Activated CD8-positive, alpha-beta T cell treated with anti-CD3 and anti-CD28 coated beads for 36 hours (primary cell): ENCODE measurements at regions not wholly inside any gene's neighbourhood (a gene's known extent, or its start where the extent isn't known, plus 50 kb on each side); places are given as distances from the start of the nearest gene placed in this dataset.

Source experiments
- ATAC-seq: fragments of 200-7000 bp; cut with Tn5 transposase; one replicate; pipeline ENCODE4 v1.10.0; 2021; ENCODE audit warnings: mild to moderate bottlenecking, moderate library complexity
- CTCF ChIA-PET: fragments of 350-600 bp; sonication (Branson Sonifier 250); formaldehyde crosslinking; loops from one replicate; lab custom pipeline; 2021; ENCODE audit warnings: antibody characterized with exemption; lab: Charles Lee
- POLR2A ChIA-PET: fragments of 350-600 bp; sonication (Branson Sonifier 250); formaldehyde crosslinking; loops from one replicate; lab custom pipeline; 2021; ENCODE audit warnings: antibody characterized with exemption; lab: Charles Lee
- DNase-seq: peaks from one replicate; pipeline ENCODE4 v3.0.0-alpha.2; 2020
- H3K27ac Mint-ChIP-seq: one replicate; pipeline ENCODE4 v1.8.0; 2021; ENCODE audit warnings: mild to moderate bottlenecking, mixed read lengths
- H3K27me3 Mint-ChIP-seq: one replicate; pipeline ENCODE4 v1.8.0; 2021; ENCODE audit warnings: mixed read lengths
- H3K36me3 Mint-ChIP-seq: one replicate; pipeline ENCODE4 v1.8.0; 2021; ENCODE audit warnings: low read depth, mixed read lengths
- H3K4me1 Mint-ChIP-seq: one replicate; pipeline ENCODE4 v1.8.0; 2021; ENCODE audit warnings: low read depth, mixed read lengths
- H3K4me3 Mint-ChIP-seq: one replicate; pipeline ENCODE4 v1.8.0; 2021; ENCODE audit warnings: mild to moderate bottlenecking, moderate library complexity, mixed read lengths
- H3K9me3 Mint-ChIP-seq: one replicate; pipeline ENCODE4 v1.8.0; 2021; ENCODE audit warnings: mixed read lengths
- intact Hi-C: fragments of 100-400 bp; cut with micrococcal nuclease; formaldehyde crosslinking; loops from one replicate; pipeline ENCODE4 v1.10.0; 2022
- TF ChIP-seq, protein P1 (sequence below): fragments of 200-600 bp; IDR thresholded peaks from one replicate; pipeline ENCODE4 v1.8.0; 2022; ENCODE audit warnings: antibody characterized with exemption, mild to moderate bottlenecking

DNA sequence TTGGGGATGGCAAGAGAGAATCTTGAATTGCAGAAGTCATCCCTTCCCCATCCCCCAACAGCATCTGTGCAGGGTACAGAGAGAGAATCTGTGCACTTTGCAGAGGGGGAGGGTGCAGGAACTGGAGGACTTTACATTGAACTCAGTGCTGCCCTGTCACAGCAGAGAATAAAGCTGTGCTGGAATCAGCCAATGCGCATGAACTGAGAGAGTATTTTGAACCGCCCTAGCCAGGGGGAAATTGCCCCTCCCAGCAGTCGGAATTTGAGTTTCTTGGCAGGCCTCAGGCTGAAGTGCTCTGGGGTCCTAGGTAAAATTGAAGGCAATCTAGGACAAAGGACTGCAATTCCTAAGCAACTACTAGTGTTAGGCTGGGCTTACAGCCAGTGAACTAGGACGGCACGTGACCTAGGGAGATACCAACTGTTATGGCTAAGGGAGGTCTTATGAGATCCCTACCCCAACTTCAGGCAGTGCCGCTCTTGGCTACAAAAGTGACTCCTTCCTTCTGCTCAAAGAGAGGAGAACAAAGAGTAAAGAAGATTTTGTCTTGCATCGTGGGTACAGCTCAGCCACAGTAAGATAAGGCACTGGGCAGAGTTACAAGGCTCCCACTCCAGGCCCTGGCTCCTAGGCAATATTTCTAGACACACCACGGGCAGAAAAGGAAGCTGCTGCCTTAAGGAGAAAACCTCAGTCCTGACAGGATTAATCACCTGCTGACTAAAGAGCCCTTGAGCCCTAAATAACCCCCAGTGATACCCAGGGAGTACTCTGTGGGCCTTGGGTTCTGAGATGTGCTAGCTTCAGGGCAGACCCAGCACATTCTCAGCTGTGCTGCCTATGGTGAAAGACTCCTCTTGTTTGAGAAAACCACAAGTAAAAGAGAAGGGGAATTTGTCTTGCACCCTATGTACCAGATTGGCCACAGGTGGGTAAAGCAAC lies 300.5 kb upstream of the ALCAM start:
- H3K4me1 Mint-ChIP-seq, result no peaks in the 10 kb centered on the region
- POLR2A ChIA-PET, result no interaction called here
- no peaks in the 10 kb centered on the region for H3K27me3 Mint-ChIP-seq
- H3K4me3 Mint-ChIP-seq, result no peak overlapping the region
- TF ChIP-seq, protein P1, sequence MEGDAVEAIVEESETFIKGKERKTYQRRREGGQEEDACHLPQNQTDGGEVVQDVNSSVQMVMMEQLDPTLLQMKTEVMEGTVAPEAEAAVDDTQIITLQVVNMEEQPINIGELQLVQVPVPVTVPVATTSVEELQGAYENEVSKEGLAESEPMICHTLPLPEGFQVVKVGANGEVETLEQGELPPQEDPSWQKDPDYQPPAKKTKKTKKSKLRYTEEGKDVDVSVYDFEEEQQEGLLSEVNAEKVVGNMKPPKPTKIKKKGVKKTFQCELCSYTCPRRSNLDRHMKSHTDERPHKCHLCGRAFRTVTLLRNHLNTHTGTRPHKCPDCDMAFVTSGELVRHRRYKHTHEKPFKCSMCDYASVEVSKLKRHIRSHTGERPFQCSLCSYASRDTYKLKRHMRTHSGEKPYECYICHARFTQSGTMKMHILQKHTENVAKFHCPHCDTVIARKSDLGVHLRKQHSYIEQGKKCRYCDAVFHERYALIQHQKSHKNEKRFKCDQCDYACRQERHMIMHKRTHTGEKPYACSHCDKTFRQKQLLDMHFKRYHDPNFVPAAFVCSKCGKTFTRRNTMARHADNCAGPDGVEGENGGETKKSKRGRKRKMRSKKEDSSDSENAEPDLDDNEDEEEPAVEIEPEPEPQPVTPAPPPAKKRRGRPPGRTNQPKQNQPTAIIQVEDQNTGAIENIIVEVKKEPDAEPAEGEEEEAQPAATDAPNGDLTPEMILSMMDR, result no peak
- CTCF ChIA-PET, result no interaction called here
- intact Hi-C loops, result no loop called here
- H3K27ac Mint-ChIP-seq, result no peak overlapping the region
- no peaks in the 10 kb centered on the region for H3K36me3 Mint-ChIP-seq
- no peaks in the 10 kb centered on the region for H3K9me3 Mint-ChIP-seq
- ATAC-seq (no peak), DNase-seq (no peak)

DNA sequence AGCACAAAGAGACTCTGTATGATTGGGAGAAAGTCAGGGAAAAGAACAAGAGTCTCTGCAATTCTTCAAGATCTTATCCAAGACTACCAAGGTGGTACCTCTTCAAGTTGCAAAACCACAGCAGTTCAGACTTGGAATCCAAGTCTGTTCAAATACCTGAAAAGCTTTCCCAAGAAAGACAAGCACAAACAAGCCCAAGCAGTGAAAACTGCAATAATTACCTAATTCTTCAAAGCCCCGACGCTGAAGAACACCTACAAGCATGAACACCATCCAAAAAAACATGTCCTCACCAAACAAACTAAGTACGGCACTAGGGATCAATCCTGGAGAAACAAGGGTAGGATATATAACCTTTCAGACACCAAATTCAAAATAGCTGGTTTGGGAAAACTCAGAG lies 299.3 kb upstream of the ALCAM start:
- TF ChIP-seq, protein P1, result no peak
- DNase-seq (no peak), ATAC-seq (no peak)
- Mint-ChIP-seq H3K27ac (no peak overlapping the region), H3K4me1 (no peaks in the 10 kb centered on the region), H3K36me3 (no peaks in the 10 kb centered on the region), H3K27me3 (no peaks in the 10 kb centered on the region), H3K9me3 (no peaks in the 10 kb centered on the region), H3K4me3 (no peak overlapping the region)
- POLR2A ChIA-PET, result no interaction called here
- CTCF ChIA-PET, result no interaction called here
- intact Hi-C loops, result no loop called here

DNA sequence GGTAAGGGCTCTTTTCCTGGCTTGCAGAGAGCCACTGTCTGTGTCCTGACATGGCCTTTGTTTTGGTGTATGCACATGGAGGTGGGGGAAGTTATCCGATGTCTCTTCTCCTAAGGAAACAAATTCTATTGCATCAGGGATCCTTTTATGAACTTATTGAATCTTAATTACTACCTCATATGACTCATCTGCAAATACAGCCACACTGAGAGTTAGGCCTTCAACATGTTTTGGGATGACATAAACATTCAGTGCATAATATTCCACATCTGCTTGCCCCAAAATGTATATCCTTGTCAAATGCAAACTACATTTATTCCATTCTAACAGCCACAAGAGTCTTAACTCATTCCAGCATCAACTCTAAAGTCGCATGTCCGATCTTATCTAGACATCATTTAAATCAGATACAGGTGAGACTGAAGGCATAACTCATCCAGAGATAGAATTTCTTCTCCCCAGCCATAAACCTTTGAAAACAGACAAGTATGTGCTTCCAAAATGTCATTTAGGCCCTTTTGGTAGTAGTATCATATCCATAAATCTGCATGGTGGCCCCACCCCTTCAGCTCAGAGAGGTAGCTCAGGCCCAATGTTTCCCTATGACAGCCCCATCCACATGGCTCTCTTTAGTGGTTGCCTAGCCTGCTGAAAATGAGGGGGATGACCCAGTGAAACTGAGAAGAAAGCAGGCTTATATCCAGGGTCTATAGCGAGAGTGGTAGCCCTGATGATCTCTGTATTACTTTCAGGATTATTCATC lies 289.5 kb upstream of the ALCAM start:
- ATAC-seq, result no peak
- TF ChIP-seq, protein P1, result no peak
- peaks cover 2% of the 10 kb centered on the region for H3K27me3 Mint-ChIP-seq
- DNase-seq, result no peak
- no peaks in the 10 kb centered on the region for H3K9me3 Mint-ChIP-seq
- CTCF ChIA-PET, result no interaction called here
- POLR2A ChIA-PET, result no interaction called here
- H3K4me3 Mint-ChIP-seq, result no peak overlapping the region
- intact Hi-C loops, result no loop called here
- no peak overlapping the region for H3K27ac Mint-ChIP-seq
- no peaks in the 10 kb centered on the region for H3K4me1 Mint-ChIP-seq
- no peaks in the 10 kb centered on the region for H3K36me3 Mint-ChIP-seq

DNA sequence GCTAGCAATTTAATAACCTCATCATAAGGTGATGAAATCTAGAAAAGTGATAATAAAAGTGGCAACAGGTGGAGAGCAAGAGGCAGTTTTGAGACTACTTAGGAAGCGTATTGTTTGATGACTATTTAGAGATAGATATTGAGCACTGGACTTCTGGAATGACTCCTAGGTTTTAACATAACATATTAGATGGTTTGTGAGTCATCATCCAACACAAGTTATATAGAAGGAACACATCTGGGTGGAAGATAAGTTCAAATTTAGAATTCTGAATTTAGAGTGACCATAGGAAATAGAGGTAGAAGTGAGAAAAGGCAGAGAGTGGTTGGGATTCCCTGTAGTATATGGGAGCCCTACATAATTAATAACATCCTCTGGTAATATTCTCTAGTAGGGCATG lies 282.8 kb upstream of the ALCAM start:
- H3K9me3 Mint-ChIP-seq, result no peaks in the 10 kb centered on the region
- DNase-seq (no peak), ATAC-seq (no peak)
- no peak overlapping the region for H3K27ac Mint-ChIP-seq
- no peaks in the 10 kb centered on the region for H3K36me3 Mint-ChIP-seq
- no peaks in the 10 kb centered on the region for H3K4me1 Mint-ChIP-seq
- ChIA-PET POLR2A (no interaction called here), CTCF (no interaction called here)
- H3K27me3 Mint-ChIP-seq, result peaks cover 2% of the 10 kb centered on the region
- intact Hi-C loops, result no loop called here
- H3K4me3 Mint-ChIP-seq, result no peak overlapping the region
- TF ChIP-seq, protein P1, result no peak

DNA sequence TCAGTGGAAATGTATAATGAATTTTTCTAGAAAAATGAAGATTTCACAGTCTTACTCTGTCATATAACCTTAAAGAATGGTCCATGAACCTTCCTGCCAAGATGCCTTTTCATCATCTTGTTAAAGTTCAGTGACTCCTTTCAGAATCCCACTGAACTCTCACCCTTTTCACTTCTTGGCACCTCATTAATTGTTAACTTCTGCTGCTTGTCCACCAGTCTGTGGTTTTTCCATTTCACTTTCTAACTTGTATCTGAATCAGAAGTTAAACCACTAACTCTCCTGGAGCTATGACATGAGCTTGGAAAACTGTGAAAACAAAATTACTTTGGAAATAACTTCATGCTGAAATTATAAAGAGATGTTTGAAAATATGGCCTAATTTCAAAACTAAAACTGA lies 281.2 kb upstream of the ALCAM start:
- DNase-seq, result no peak
- POLR2A ChIA-PET, result no interaction called here

More for the DNA sequence above, 281.2 kb upstream of the ALCAM start:
- Mint-ChIP-seq H3K27ac (no peak overlapping the region), H3K36me3 (no peaks in the 10 kb centered on the region), H3K9me3 (no peaks in the 10 kb centered on the region), H3K4me3 (no peak overlapping the region), H3K27me3 (peaks cover 2% of the 10 kb centered on the region), H3K4me1 (no peaks in the 10 kb centered on the region)
- CTCF ChIA-PET, result no interaction called here
- intact Hi-C loops, result no loop called here
- TF ChIP-seq, protein P1, result no peak
- ATAC-seq, result no peak
